ENCODE measurements at regions not wholly inside any gene's neighbourhood (a gene's known extent, or its start where the extent isn't known, plus 50 kb on each side); places are given as distances from the start of the nearest gene placed in this dataset.
"Not testable (repeated sequence)": the region's sequence is repeated elsewhere in the genome, so short reads cannot be mapped to it uniquely, and the experiment has no call there.

GRCh38 chr13:74289107-74289506 lies 154.9 kb upstream of the KLF12 start:
- DNase-seq (ENCODE audit: low read depth): no peak

- no peak for DNase-seq (ENCODE audit: low read depth)
These were observed 154.2 kb upstream of the KLF12 start for GRCh38 chr13:74288361-74288911.

GRCh38 chr13:74287724-74288169 lies 153.5 kb upstream of the KLF12 start:
- peak; percentile 66 for DNase-seq (ENCODE audit: low read depth)

GRCh38 chr13:74280795-74281490 lies 146.7 kb upstream of the KLF12 start:
- no peak for DNase-seq (ENCODE audit: low read depth)

- DNase-seq (ENCODE audit: low read depth): no peak
These were observed 146.0 kb upstream of the KLF12 start for GRCh38 chr13:74280093-74280794.

GRCh38 chr13:74278901-74279300 lies 144.7 kb upstream of the KLF12 start:
- no peak for DNase-seq (ENCODE audit: low read depth)

GRCh38 chr13:74274916-74275315 lies 140.7 kb upstream of the KLF12 start:
- DNase-seq (ENCODE audit: low read depth): no peak

GRCh38 chr13:74273581-74273980 lies 139.4 kb upstream of the KLF12 start:
- no peak for DNase-seq (ENCODE audit: low read depth)

- DNase-seq (ENCODE audit: low read depth): no peak
These were observed 138.6 kb upstream of the KLF12 start for GRCh38 chr13:74272826-74273225.

GRCh38 chr13:74270018-74270417 lies 135.8 kb upstream of the KLF12 start:
- DNase-seq (ENCODE audit: low read depth): no peak

GRCh38 chr13:74266861-74267260 lies 132.7 kb upstream of the KLF12 start:
- no peak for DNase-seq (ENCODE audit: low read depth)

- no peak for DNase-seq (ENCODE audit: low read depth)
These were observed 132.1 kb upstream of the KLF12 start for GRCh38 chr13:74266309-74266708.

- no peak for DNase-seq (ENCODE audit: low read depth)
These were observed 130.1 kb upstream of the KLF12 start for GRCh38 chr13:74264333-74264732.

GRCh38 chr13:74260420-74260819 lies 126.2 kb upstream of the KLF12 start:
- DNase-seq (ENCODE audit: low read depth): not testable (repeated sequence)

- no peak for DNase-seq (ENCODE audit: low read depth)
These were observed 125.4 kb upstream of the KLF12 start for GRCh38 chr13:74259641-74260040.

GRCh38 chr13:74258961-74259360 lies 124.8 kb upstream of the KLF12 start:
- DNase-seq (ENCODE audit: low read depth): no peak

GRCh38 chr13:74256969-74257368 lies 122.8 kb upstream of the KLF12 start:
- no peak for DNase-seq (ENCODE audit: low read depth)

- DNase-seq (ENCODE audit: low read depth): no peak
These were observed 119.0 kb upstream of the KLF12 start for GRCh38 chr13:74253161-74253560.

GRCh38 chr13:74251778-74252519 lies 117.7 kb upstream of the KLF12 start:
- no peak for DNase-seq (ENCODE audit: low read depth)

GRCh38 chr13:74250738-74251190 lies 116.6 kb upstream of the KLF12 start:
- DNase-seq (ENCODE audit: low read depth): no peak

- no peak for DNase-seq (ENCODE audit: low read depth)
These were observed 114.3 kb upstream of the KLF12 start for GRCh38 chr13:74248477-74248876.

- DNase-seq (ENCODE audit: low read depth): no peak
These were observed 112.3 kb upstream of the KLF12 start for GRCh38 chr13:74246487-74246886.
